Thyroid gland (tissue), 4 donors: ENCODE measurements at regions not wholly inside any gene's neighbourhood (a gene's known extent, or its start where the extent isn't known, plus 50 kb on each side); places are given as distances from the start of the nearest gene placed in this dataset.

Experiments
- DNase-seq, 2 donors: peaks; one replicate each; pipeline ENCODE4 v3.0.0-alpha.2; 2019
- H3K27ac ChIP-seq, 3 donors: fragments of 200-600 bp; sonication (generic); 1 replicate in 2 of 3; 2 replicates in 1 of 3; pipeline ENCODE4 v1.5.1; 2016 to 2019; ENCODE audit warnings: mild to moderate bottlenecking in 1 of 3, moderate library complexity in 1 of 3
- H3K27me3 ChIP-seq: fragments of 200-600 bp; sonication (generic); one replicate; pipeline ENCODE4 v1.5.1; 2019
- H3K36me3 ChIP-seq, 2 donors: fragments of 200-600 bp; sonication (generic); one replicate each; pipeline ENCODE4 v1.5.1; 2016 to 2019
- H3K4me1 ChIP-seq, 2 donors: fragments of 200-600 bp; sonication (generic); one replicate each; pipeline ENCODE4 v1.5.1; 2017 to 2019
- H3K4me3 ChIP-seq, 3 donors: fragments of 200-600 bp; sonication (generic); replicated peaks in 1 of 3; 1 replicate in 2 of 3; 2 replicates in 1 of 3; pipeline ENCODE4 v1.5.1; 2016; ENCODE audit warnings: mild to moderate bottlenecking in 1 of 3
- H3K9me3 ChIP-seq: fragments of 200-600 bp; sonication (generic); one replicate; pipeline ENCODE4 v1.5.1; 2017
- CTCF ChIP-seq, 6 experiments: fragments of 200-600 bp in 3 of 6; fragments of 450-650 bp in 3 of 6; sonication (generic) in 3 of 6; IDR thresholded peaks; one replicate each; pipeline ENCODE4 v1.5.1; 2016 to 2019; ENCODE audit warnings: antibody characterized with exemption in 6 of 6, mild to moderate bottlenecking in 2 of 6, inconsistent platforms in 1 of 6, moderate library complexity in 1 of 6
- POLR2A ChIP-seq, 2 donors: fragments of 450-650 bp; IDR thresholded peaks; one replicate each; pipeline ENCODE4 v1.6.1; 2017; ENCODE audit warnings: antibody characterized with exemption in 2 of 2, mild to moderate bottlenecking in 2 of 2, moderate library complexity in 1 of 2
- WGBS, 2 donors: methylation state at CpG; one replicate each; pipeline ENCODE4 v1.1.5; 2017; 5-methylcytosine and 5-hydroxymethylcytosine counted together
- intact Hi-C: fragments of 100-400 bp; cut with DNase I; formaldehyde crosslinking; loops from one replicate; pipeline ENCODE4 v1.15.1; 2023

- no peak overlapping the region for H3K4me3 ChIP-seq
- H3K36me3 ChIP-seq, result no peaks in the 10 kb centered on the region
- intact Hi-C loops, result no loop called here
- WGBS, 2 donors, result 85 to 95% methylated on average over 2 of the region's 2 CpGs
- DNase-seq, result no peak
- no peak overlapping the region for H3K27ac ChIP-seq
- H3K4me1 ChIP-seq, result no peaks in the 10 kb centered on the region
- H3K9me3 ChIP-seq, result no peaks in the 10 kb centered on the region
- no peaks in the 10 kb centered on the region for H3K27me3 ChIP-seq
- TF ChIP-seq CTCF (IDR thresholded peaks at IDR 0.05), result no peak
- TF ChIP-seq POLR2A (IDR thresholded peaks at IDR 0.05), result no peak
These were observed 861.6 kb upstream of the CELF4 start for GRCh38 chr18:38427234-38427633.

- intact Hi-C loops, result no loop called here
These were observed 856.4 kb upstream of the CELF4 start for GRCh38 chr18:38421872-38422615.

GRCh38 chr18:38421021-38421420 is 855.4 kb upstream of the CELF4 start:
- Histone ChIP-seq H3K36me3 (no peaks in the 10 kb centered on the region), H3K27me3 (no peaks in the 10 kb centered on the region), H3K9me3 (no peaks in the 10 kb centered on the region), H3K27ac (no peak overlapping the region), H3K4me1 (no peaks in the 10 kb centered on the region), H3K4me3 (no peak overlapping the region)
- intact Hi-C loops, result no loop called here
- no peak for DNase-seq
- 73 to 77% methylated on average over 10 of the region's 10 CpGs for WGBS, 2 donors
- TF ChIP-seq POLR2A (IDR thresholded peaks at IDR 0.05) (no peak), CTCF (IDR thresholded peaks at IDR 0.05) (no peak)

More at GRCh38 chr18:38421872-38422615, 856.4 kb upstream of the CELF4 start:
- Histone ChIP-seq H3K27me3 (no peaks in the 10 kb centered on the region), H3K36me3 (no peaks in the 10 kb centered on the region), H3K4me1 (no peaks in the 10 kb centered on the region), H3K9me3 (no peaks in the 10 kb centered on the region), H3K27ac (no peak overlapping the region), H3K4me3 (no peak overlapping the region)
- WGBS, 2 donors, result 91 to 95% methylated on average over 6 of the region's 6 CpGs
- DNase-seq, result no peak
- TF ChIP-seq POLR2A (IDR thresholded peaks at IDR 0.05), result no peak
- no peak for TF ChIP-seq CTCF (IDR thresholded peaks at IDR 0.05)

- TF ChIP-seq POLR2A (IDR thresholded peaks at IDR 0.05) (no peak), CTCF (IDR thresholded peaks at IDR 0.05) (no peak)
- H3K9me3 ChIP-seq, result no peaks in the 10 kb centered on the region
- no peaks in the 10 kb centered on the region for H3K4me1 ChIP-seq
These were observed 855.0 kb upstream of the CELF4 start for GRCh38 chr18:38420611-38421010.

GRCh38 chr18:38415811-38416210 is 850.2 kb upstream of the CELF4 start:
- H3K27me3 ChIP-seq, result no peaks in the 10 kb centered on the region
- no peak for TF ChIP-seq POLR2A (IDR thresholded peaks at IDR 0.05)
- TF ChIP-seq CTCF (IDR thresholded peaks at IDR 0.05), result no peak
- no peaks in the 10 kb centered on the region for H3K4me1 ChIP-seq
- intact Hi-C loops, result no loop called here
- no peak overlapping the region for H3K27ac ChIP-seq
- H3K36me3 ChIP-seq, result no peaks in the 10 kb centered on the region
- no peaks in the 10 kb centered on the region for H3K9me3 ChIP-seq
- no peak for DNase-seq
- no peak overlapping the region for H3K4me3 ChIP-seq
- WGBS, 2 donors, result 90% methylated on average over 4 of the region's 4 CpGs

More at GRCh38 chr18:38420611-38421010, 855.0 kb upstream of the CELF4 start:
- Histone ChIP-seq H3K27me3 (no peaks in the 10 kb centered on the region), H3K27ac (no peak overlapping the region), H3K4me3 (no peak overlapping the region), H3K36me3 (no peaks in the 10 kb centered on the region)
- intact Hi-C loops, result no loop called here
- DNase-seq, result no peak
- 73 to 78% methylated on average over 3 of the region's 3 CpGs for WGBS, 2 donors
